Fibroblast of lung (primary cell): ENCODE measurements at regions not wholly inside any gene's neighbourhood (a gene's known extent, or its start where the extent isn't known, plus 50 kb on each side); places are given as distances from the start of the nearest gene placed in this dataset.
"Not testable (repeated sequence)": the region's sequence is repeated elsewhere in the genome, so short reads cannot be mapped to it uniquely, and the experiment has no call there.

Experiments
- DNase-seq, 2 donors: peaks; one replicate each; pipeline versions ENCODE4 v3.0.0 to v3.0.0-alpha.2; 2010; ENCODE audit warnings: low read depth in 2 of 2
- H2AFZ ChIP-seq: 2 replicates; pipeline ENCODE4 v1.5.1; 2012; ENCODE audit warnings: low read length, control low read depth, inconsistent platforms
- H3K27ac ChIP-seq: 2 replicates; pipeline ENCODE4 v1.5.1; 2011; ENCODE audit warnings: low read length, control low read depth; ENCODE audit not compliant: insufficient read depth
- H3K27me3 ChIP-seq: 2 replicates; pipeline ENCODE4 v1.5.1; 2011; ENCODE audit warnings: mild to moderate bottlenecking, low read length; ENCODE audit not compliant: control insufficient read depth, insufficient read depth
- H3K36me3 ChIP-seq: 2 replicates; pipeline ENCODE4 v1.5.1; 2011; ENCODE audit warnings: low read length; ENCODE audit not compliant: control insufficient read depth, insufficient read depth
- H3K4me1 ChIP-seq: 2 replicates; pipeline ENCODE4 v1.5.1; 2011; ENCODE audit warnings: low read length; ENCODE audit not compliant: control insufficient read depth, insufficient read depth; ENCODE audit errors: extremely low read depth
- H3K4me2 ChIP-seq: 2 replicates; pipeline ENCODE4 v1.5.1; 2011; ENCODE audit warnings: low read length, control low read depth; ENCODE audit not compliant: insufficient read depth; ENCODE audit errors: extremely low read depth
- H3K4me3 ChIP-seq, 4 experiments: fragments of 200-600 bp in 1 of 4; sonication (generic) in 1 of 4; replicated peaks in 1 of 4; 2 replicates each; pipeline ENCODE4 v1.5.1; 2011 to 2016; ENCODE audit warnings: low read length in 4 of 4, low read depth in 3 of 4, mild to moderate bottlenecking in 3 of 4, control low read depth in 2 of 4, inconsistent platforms in 1 of 4, mixed read lengths in 1 of 4; ENCODE audit not compliant: insufficient read depth in 1 of 4; ENCODE audit errors: control extremely low read depth in 1 of 4
- H3K79me2 ChIP-seq: 2 replicates; pipeline ENCODE4 v1.5.1; 2012; ENCODE audit warnings: mild to moderate bottlenecking, low read length, inconsistent platforms; ENCODE audit not compliant: control insufficient read depth, insufficient read depth
- H3K9ac ChIP-seq: 2 replicates; pipeline ENCODE4 v1.5.1; 2011; ENCODE audit warnings: mild to moderate bottlenecking, low read length, control low read depth; ENCODE audit not compliant: insufficient read depth
- H3K9me3 ChIP-seq: 2 replicates; pipeline ENCODE4 v1.5.1; 2012; ENCODE audit warnings: low read depth, low read length; ENCODE audit not compliant: control insufficient read depth, insufficient read depth
- H4K20me1 ChIP-seq: 2 replicates; pipeline ENCODE4 v1.5.1; 2011; ENCODE audit warnings: low read length; ENCODE audit not compliant: control insufficient read depth, insufficient read depth; ENCODE audit errors: extremely low read depth
- CTCF ChIP-seq, 2 donors: IDR thresholded peaks in 1 of 2; conservative IDR thresholded peaks in 1 of 2; 1 replicate in 1 of 2; 2 replicates in 1 of 2; pipeline ENCODE4 v1.5.1; 2011 to 2012; ENCODE audit warnings: low read length in 2 of 2, control low read depth in 1 of 2, inconsistent platforms in 1 of 2, low read depth in 1 of 2, mild to moderate bottlenecking in 1 of 2
- EZH2 ChIP-seq: IDR thresholded peaks from 2 replicates; pipeline ENCODE4 v1.5.1; 2012; ENCODE audit warnings: low read length, control low read depth, mild to moderate bottlenecking; ENCODE audit errors: missing control alignments

DNA sequence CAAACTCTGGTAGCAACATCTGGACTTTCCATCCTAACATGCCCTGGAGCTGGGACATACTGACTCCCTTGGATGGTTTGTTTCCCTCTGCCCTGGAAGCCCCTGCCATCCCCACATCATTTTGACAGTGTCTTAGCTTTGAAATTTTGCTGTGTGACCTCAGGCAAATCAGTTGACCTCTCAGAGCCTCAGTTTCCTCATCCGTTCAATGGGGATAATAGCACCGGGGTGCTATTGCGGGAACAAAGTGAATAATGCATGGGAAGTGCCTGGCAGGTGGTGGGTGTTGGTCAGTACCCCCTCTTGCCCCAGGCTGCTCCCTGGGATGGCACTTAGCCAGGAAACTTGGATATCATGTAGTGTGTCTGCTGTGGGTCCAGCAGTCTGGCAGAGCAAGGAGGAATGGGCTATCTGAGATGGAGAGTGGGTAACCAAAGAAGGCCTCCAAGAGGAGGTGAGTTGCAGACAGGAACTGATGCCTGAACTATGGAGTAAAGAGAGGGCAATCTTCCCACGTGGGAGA lies 88.6 kb downstream of the MRPL14 start:
- no peaks in the 10 kb centered on the region for H4K20me1 ChIP-seq
- DNase-seq = no peak
- no peak overlapping the region for H3K9ac ChIP-seq
- H2AFZ ChIP-seq = no peak overlapping the region
- TF ChIP-seq CTCF (conservative IDR thresholded peaks at IDR 0.05 in 1 of 2, IDR thresholded peaks at IDR 0.05 in 1 of 2; ENCODE audit: low read depth in 1 of 2, low read length in 2 of 2) (no peak), EZH2 (no peak)
- no peak overlapping the region for H3K4me2 ChIP-seq
- no peak overlapping the region for H3K27ac ChIP-seq
- peaks cover 42% of the 10 kb centered on the region for H3K4me1 ChIP-seq
- no peaks in the 10 kb centered on the region for H3K79me2 ChIP-seq
- no peaks in the 10 kb centered on the region for H3K9me3 ChIP-seq
- no peak overlapping the region for H3K4me3 ChIP-seq
- no peaks in the 10 kb centered on the region for H3K36me3 ChIP-seq
- H3K27me3 ChIP-seq = no peaks in the 10 kb centered on the region

GRCh38 chr6:44037847-44038542 lies 89.3 kb downstream of the MRPL14 start:
- no peaks in the 10 kb centered on the region for H3K9me3 ChIP-seq
- no peak overlapping the region for H3K4me3 ChIP-seq
- H3K4me1 ChIP-seq = peaks cover 36% of the 10 kb centered on the region
- H4K20me1 ChIP-seq = no peaks in the 10 kb centered on the region
- H3K27me3 ChIP-seq = no peaks in the 10 kb centered on the region
- no peak for DNase-seq
- H2AFZ ChIP-seq = no peak overlapping the region
- no peak for TF ChIP-seq EZH2
- TF ChIP-seq CTCF (conservative IDR thresholded peaks at IDR 0.05 in 1 of 2, IDR thresholded peaks at IDR 0.05 in 1 of 2; ENCODE audit: low read depth in 1 of 2, low read length in 2 of 2) = no peak
- H3K36me3 ChIP-seq = no peaks in the 10 kb centered on the region
- H3K27ac ChIP-seq = no peak overlapping the region
- no peak overlapping the region for H3K9ac ChIP-seq
- no peak overlapping the region for H3K4me2 ChIP-seq
- H3K79me2 ChIP-seq = no peaks in the 10 kb centered on the region

DNA sequence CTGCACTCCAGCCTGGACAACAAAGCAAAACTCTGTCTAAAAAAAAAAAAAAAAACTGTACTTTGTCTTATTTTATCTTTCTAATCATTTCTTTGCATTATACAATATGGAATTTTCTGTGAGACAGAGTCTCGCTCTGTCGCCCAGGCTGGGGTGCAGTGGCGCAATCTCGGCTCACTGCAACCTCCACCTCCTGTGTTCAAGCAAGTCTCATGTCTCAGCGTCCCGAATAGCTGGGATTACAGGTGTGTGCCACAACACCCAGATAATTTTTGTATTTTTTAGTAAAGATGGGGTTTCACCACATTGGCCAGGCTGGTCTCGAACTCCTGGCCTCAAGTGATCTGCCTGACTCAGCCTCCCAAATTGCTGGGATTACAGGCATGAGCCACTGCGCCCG lies 90.0 kb downstream of the MRPL14 start:
- peaks cover 29% of the 10 kb centered on the region for H3K4me1 ChIP-seq
- not testable (repeated sequence) for DNase-seq, H4K20me1 ChIP-seq, H3K36me3 ChIP-seq, H3K4me3 ChIP-seq, H3K9ac ChIP-seq, H3K79me2 ChIP-seq, H3K27me3 ChIP-seq, H3K4me2 ChIP-seq, H2AFZ ChIP-seq, H3K27ac ChIP-seq, H3K9me3 ChIP-seq
